ENCODE measurements at regions not wholly inside any gene's neighbourhood (a gene's known extent, or its start where the extent isn't known, plus 50 kb on each side); places are given as distances from the start of the nearest gene placed in this dataset.

DNA sequence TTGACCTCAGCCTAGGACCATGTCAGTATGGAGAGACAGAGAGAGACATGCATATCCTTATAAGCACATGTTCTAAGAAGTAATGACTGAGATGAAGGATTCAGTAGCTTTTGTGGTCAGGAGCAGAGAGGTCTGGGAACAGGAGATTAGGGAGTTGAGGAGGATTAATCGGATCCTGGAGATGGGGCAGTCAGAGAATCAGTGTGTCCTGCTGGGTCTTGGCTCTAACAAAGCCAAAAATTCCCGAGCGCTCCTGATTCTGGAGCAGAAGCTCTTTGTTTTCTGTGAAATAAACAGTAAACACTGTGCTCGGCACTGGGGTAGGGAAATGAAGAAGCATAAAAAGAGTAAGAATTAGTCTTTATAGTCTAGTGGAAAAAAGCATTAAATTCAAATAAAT, 520.0 kb upstream of the CLINT1 start:
- DNase-seq: no peak
- no peak overlapping the region for H3K27ac ChIP-seq (ENCODE audit: low read depth in 1 of 2, low read length in 2 of 2)
- WGBS (ENCODE audit: insufficient coverage): no CpG with 5 or more reads among the region's 4 CpGs
- Mint-ChIP-seq H3K36me3 (peaks cover 7 to 8% of the 10 kb centered on the region in 2 donors), H3K4me3 (peak overlapping the region in 1 of 2 donors; percentile 13), H3K27ac (no peak overlapping the region), H3K9me3 (peaks cover 5 to 15% (median 7%) of the 10 kb centered on the region in 7 donors), H3K4me1 (peaks cover 73% of the 10 kb centered on the region), H3K27me3 (ENCODE audit: low read depth in 3 of 3) (peaks cover 10 to 17% (median 14%) of the 10 kb centered on the region in 3 donors)
- H3K27me3 ChIP-seq (ENCODE audit: control insufficient read depth in 2 of 2, insufficient read depth in 2 of 2, low read length in 2 of 2): peaks cover 0 to 3% of the 10 kb centered on the region in 2 donors
- no peak overlapping the region for H3K9ac ChIP-seq (ENCODE audit: insufficient read depth, low read length, poor library complexity, severe bottlenecking)
- no peak overlapping the region for H2AFZ ChIP-seq (ENCODE audit: insufficient read depth, low read depth, low read length, poor library complexity, severe bottlenecking)
- no peaks in the 10 kb centered on the region for H3K79me2 ChIP-seq (ENCODE audit: insufficient read depth, low read length)
- H3K36me3 ChIP-seq (replicated peaks in 1 of 2; ENCODE audit: control insufficient read depth in 1 of 2, insufficient read depth in 2 of 2, low read length in 2 of 2): no peaks in the 10 kb centered on the region
- no peaks in the 10 kb centered on the region for H4K20me1 ChIP-seq (ENCODE audit: insufficient read depth, low read length)
- TF ChIP-seq, protein P1, sequence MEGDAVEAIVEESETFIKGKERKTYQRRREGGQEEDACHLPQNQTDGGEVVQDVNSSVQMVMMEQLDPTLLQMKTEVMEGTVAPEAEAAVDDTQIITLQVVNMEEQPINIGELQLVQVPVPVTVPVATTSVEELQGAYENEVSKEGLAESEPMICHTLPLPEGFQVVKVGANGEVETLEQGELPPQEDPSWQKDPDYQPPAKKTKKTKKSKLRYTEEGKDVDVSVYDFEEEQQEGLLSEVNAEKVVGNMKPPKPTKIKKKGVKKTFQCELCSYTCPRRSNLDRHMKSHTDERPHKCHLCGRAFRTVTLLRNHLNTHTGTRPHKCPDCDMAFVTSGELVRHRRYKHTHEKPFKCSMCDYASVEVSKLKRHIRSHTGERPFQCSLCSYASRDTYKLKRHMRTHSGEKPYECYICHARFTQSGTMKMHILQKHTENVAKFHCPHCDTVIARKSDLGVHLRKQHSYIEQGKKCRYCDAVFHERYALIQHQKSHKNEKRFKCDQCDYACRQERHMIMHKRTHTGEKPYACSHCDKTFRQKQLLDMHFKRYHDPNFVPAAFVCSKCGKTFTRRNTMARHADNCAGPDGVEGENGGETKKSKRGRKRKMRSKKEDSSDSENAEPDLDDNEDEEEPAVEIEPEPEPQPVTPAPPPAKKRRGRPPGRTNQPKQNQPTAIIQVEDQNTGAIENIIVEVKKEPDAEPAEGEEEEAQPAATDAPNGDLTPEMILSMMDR (IDR thresholded peaks at IDR 0.05): no peak
- peaks cover 70 to 74% of the 10 kb centered on the region in 2 donors for H3K4me1 ChIP-seq (ENCODE audit: control insufficient read depth in 1 of 2, insufficient read depth in 2 of 2, low read length in 2 of 2)
- H3K9me3 ChIP-seq (replicated peaks in 1 of 2; ENCODE audit: control insufficient read depth in 1 of 2, insufficient read depth in 1 of 2, low read length in 2 of 2): peaks cover 3 to 7% of the 10 kb centered on the region in 2 donors
- no peak overlapping the region for H3K4me2 ChIP-seq (replicated peaks; ENCODE audit: extremely low read depth, low read length, poor library complexity, severe bottlenecking)
- intact Hi-C loops (cut with micrococcal nuclease): no loop called here
- H3K4me3 ChIP-seq (replicated peaks in 1 of 3; ENCODE audit: low read depth in 2 of 3, low read length in 3 of 3): no peak overlapping the region

DNA sequence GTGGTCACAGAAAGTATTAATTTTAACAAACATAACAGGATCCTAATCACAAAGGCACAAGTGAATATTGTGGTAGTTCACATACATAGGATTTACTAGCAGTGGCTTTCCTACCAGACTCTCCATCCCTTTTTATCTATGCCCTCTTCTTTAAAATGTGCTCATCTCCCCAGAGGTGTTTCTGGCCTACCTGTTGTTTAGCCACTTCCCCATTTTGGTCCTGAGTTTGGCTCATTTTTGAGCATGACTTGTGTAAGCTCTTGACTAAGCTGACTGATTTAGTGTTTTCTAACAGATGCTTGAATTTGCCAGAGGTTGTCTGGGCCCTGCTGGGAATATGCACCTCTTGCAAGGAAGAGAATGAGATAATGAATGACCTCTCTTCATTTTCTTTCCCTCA, 517.7 kb upstream of the CLINT1 start:
- Histone ChIP-seq H2AFZ (ENCODE audit: insufficient read depth, low read depth, low read length, poor library complexity, severe bottlenecking) (no peak overlapping the region), H3K4me3 (replicated peaks in 1 of 3; ENCODE audit: low read depth in 2 of 3, low read length in 3 of 3) (no peak overlapping the region), H3K27ac (ENCODE audit: low read depth in 1 of 2, low read length in 2 of 2) (no peak overlapping the region), H3K9ac (ENCODE audit: insufficient read depth, low read length, poor library complexity, severe bottlenecking) (no peak overlapping the region), H3K4me1 (ENCODE audit: control insufficient read depth in 1 of 2, insufficient read depth in 2 of 2, low read length in 2 of 2) (peaks cover 56 to 63% of the 10 kb centered on the region in 2 donors), H3K4me2 (replicated peaks; ENCODE audit: extremely low read depth, low read length, poor library complexity, severe bottlenecking) (no peak overlapping the region), H3K36me3 (replicated peaks in 1 of 2; ENCODE audit: control insufficient read depth in 1 of 2, insufficient read depth in 2 of 2, low read length in 2 of 2) (no peaks in the 10 kb centered on the region), H3K27me3 (ENCODE audit: control insufficient read depth in 2 of 2, insufficient read depth in 2 of 2, low read length in 2 of 2) (peaks cover 5 to 12% of the 10 kb centered on the region in 2 donors), H3K9me3 (replicated peaks in 1 of 2; ENCODE audit: control insufficient read depth in 1 of 2, insufficient read depth in 1 of 2, low read length in 2 of 2) (peaks cover 3 to 7% of the 10 kb centered on the region in 2 donors), H4K20me1 (ENCODE audit: insufficient read depth, low read length) (no peaks in the 10 kb centered on the region), H3K79me2 (ENCODE audit: insufficient read depth, low read length) (no peaks in the 10 kb centered on the region)
- DNase-seq: no peak
- H3K4me3 Mint-ChIP-seq: no peak overlapping the region
- no peak overlapping the region for H3K27ac Mint-ChIP-seq
- peaks cover 17 to 20% (median 19%) of the 10 kb centered on the region in 3 donors for H3K27me3 Mint-ChIP-seq (ENCODE audit: low read depth in 3 of 3)
- H3K9me3 Mint-ChIP-seq: peaks cover 3 to 15% (median 7%) of the 10 kb centered on the region in 7 donors
- H3K4me1 Mint-ChIP-seq: peaks cover 65% of the 10 kb centered on the region
- H3K36me3 Mint-ChIP-seq: peaks cover 7 to 8% of the 10 kb centered on the region in 2 donors
- intact Hi-C loops (cut with micrococcal nuclease): no loop called here
- TF ChIP-seq, protein P1 (IDR thresholded peaks at IDR 0.05): no peak
